GM12864 (cell line): ENCODE measurements at regions not wholly inside any gene's neighbourhood (a gene's known extent, or its start where the extent isn't known, plus 50 kb on each side); places are given as distances from the start of the nearest gene placed in this dataset.
"Not testable (repeated sequence)": the region's sequence is repeated elsewhere in the genome, so short reads cannot be mapped to it uniquely, and the experiment has no call there.

Source experiments
- DNase-seq: peaks from one replicate; pipeline ENCODE4 v3.0.0-alpha.2; 2011; ENCODE audit warnings: low read depth
- H3K4me3 ChIP-seq: 2 replicates; pipeline ENCODE4 v1.5.1; 2011; ENCODE audit warnings: mild to moderate bottlenecking, low read depth, low read length, control low read depth
- CTCF ChIP-seq: IDR thresholded peaks from 2 replicates; pipeline ENCODE4 v1.5.1; 2011; ENCODE audit warnings: low read depth, mild to moderate bottlenecking, moderate library complexity, low read length, control low read depth, inconsistent platforms; ENCODE audit errors: missing control alignments

GRCh38 chrX:1700757-1701156 is 85.9 kb downstream of the ASMT start:
- no peak for DNase-seq
- H3K4me3 ChIP-seq = no peak overlapping the region
- no peak for TF ChIP-seq CTCF

- not testable (repeated sequence) for DNase-seq, H3K4me3 ChIP-seq
Measured at GRCh38 chrX:1701396-1701901, 86.6 kb downstream of the ASMT start.

- DNase-seq, H3K4me3 ChIP-seq: not testable (repeated sequence)
Measured at GRCh38 chrX:1702142-1702541, 87.3 kb downstream of the ASMT start.

- not testable (repeated sequence) for H3K4me3 ChIP-seq, DNase-seq
Measured at GRCh38 chrX:1702557-1702956, 87.7 kb downstream of the ASMT start.

GRCh38 chrX:1709277-1709676 is 94.4 kb downstream of the ASMT start:
- H3K4me3 ChIP-seq, DNase-seq: not testable (repeated sequence)

- H3K4me3 ChIP-seq = no peak overlapping the region
- no peak for DNase-seq
- TF ChIP-seq CTCF = no peak
Measured at GRCh38 chrX:1713296-1713695, 98.4 kb downstream of the ASMT start.

- H3K4me3 ChIP-seq = no peak overlapping the region
- no peak for DNase-seq
- TF ChIP-seq CTCF = no peak
Measured at GRCh38 chrX:1717373-1717772, 102.5 kb downstream of the ASMT start.

GRCh38 chrX:1719270-1719669 is 104.4 kb downstream of the ASMT start:
- DNase-seq = no peak
- H3K4me3 ChIP-seq = no peak overlapping the region
- TF ChIP-seq CTCF = no peak

- no peak for DNase-seq
Measured at GRCh38 chrX:1720836-1721235, 106.0 kb downstream of the ASMT start.

More at GRCh38 chrX:1720836-1721235, 106.0 kb downstream of the ASMT start:
- H3K4me3 ChIP-seq = no peak overlapping the region
- TF ChIP-seq CTCF = no peak
